Progenitor cell of endocrine pancreas (in vitro differentiated cells): ENCODE measurements at regions not wholly inside any gene's neighbourhood (a gene's known extent, or its start where the extent isn't known, plus 50 kb on each side); places are given as distances from the start of the nearest gene placed in this dataset.

ENCODE experiments used
- DNase-seq: peaks from one replicate; pipeline ENCODE4 v3.0.0; 2021; ENCODE audit warnings: low spot score; ENCODE audit not compliant: unreplicated experiment
- H3K27ac Mint-ChIP-seq: 2 replicates; pipeline ENCODE4 v1.8.0; 2021; ENCODE audit warnings: mild to moderate bottlenecking, moderate library complexity, mixed read lengths
- H3K27me3 Mint-ChIP-seq: 2 replicates; pipeline ENCODE4 v1.8.0; 2021; ENCODE audit warnings: mixed read lengths
- H3K36me3 Mint-ChIP-seq: 2 replicates; pipeline ENCODE4 v1.8.0; 2022; ENCODE audit warnings: mixed read lengths; ENCODE audit not compliant: insufficient read depth
- H3K4me1 Mint-ChIP-seq: 2 replicates; pipeline ENCODE4 v1.8.0; 2021; ENCODE audit warnings: low read depth, mixed read lengths
- H3K4me3 Mint-ChIP-seq: 2 replicates; pipeline ENCODE4 v1.8.0; 2021; ENCODE audit warnings: low read depth, mild to moderate bottlenecking, moderate library complexity, mixed read lengths
- H3K9me3 Mint-ChIP-seq: 2 replicates; pipeline ENCODE4 v1.8.0; 2021; ENCODE audit warnings: low read depth, mixed read lengths
- CTCF ChIP-seq: fragments of 200-600 bp; sonication (generic); IDR thresholded peaks from one replicate; pipeline ENCODE4 v1.5.0; 2021; ENCODE audit warnings: antibody characterized with exemption, mild to moderate bottlenecking; ENCODE audit not compliant: unreplicated experiment

DNA sequence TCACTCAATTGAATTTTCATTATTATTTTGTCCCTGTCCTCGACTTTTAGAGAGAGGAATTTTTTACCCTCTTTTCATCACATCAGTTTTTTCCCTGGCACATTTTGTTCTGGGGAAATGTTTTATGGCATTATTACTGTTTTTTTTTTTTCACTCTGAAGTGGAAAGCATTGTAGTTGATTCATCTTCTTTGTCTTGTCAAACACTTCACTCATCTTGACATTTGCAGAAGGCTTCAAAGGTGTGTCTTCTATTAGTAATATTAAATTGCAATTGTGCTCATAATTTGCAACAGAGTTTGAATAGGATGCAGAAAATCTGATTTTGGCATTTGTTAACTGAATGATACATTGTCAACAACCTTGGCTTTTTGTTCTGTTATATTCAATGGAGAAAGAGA lies 545.4 kb upstream of the ARX start:
- no peak for DNase-seq
- H3K27ac Mint-ChIP-seq, result no peak overlapping the region
- no peaks in the 10 kb centered on the region for H3K4me1 Mint-ChIP-seq
- no peak for TF ChIP-seq CTCF
- no peak overlapping the region for H3K4me3 Mint-ChIP-seq
- no peaks in the 10 kb centered on the region for H3K36me3 Mint-ChIP-seq
- H3K27me3 Mint-ChIP-seq, result no peaks in the 10 kb centered on the region
- H3K9me3 Mint-ChIP-seq, result peaks cover 35% of the 10 kb centered on the region

DNA sequence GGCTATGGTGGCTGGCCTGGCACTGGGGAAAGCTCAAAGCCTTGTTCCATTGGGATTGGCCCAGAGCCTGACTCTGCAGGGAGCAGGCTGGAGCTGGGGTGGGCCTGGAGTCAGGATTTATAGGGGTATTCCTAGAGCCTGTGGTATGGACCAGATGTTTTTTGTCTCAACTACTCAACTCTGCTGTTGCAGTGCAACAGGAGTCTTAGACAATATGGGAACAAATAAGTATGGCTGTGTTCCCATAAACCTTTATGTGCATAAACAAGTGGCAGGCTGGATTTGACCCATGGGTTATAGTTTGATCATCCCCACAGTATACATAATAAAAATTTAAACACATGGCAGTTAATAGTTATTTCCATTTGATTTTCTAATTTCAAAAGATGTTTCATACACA lies 557.9 kb upstream of the ARX start:
- no peak overlapping the region for H3K4me3 Mint-ChIP-seq
- no peak for DNase-seq
- no peaks in the 10 kb centered on the region for H3K27me3 Mint-ChIP-seq
- H3K4me1 Mint-ChIP-seq, result no peaks in the 10 kb centered on the region
- no peak for TF ChIP-seq CTCF
- no peak overlapping the region for H3K27ac Mint-ChIP-seq
- peaks cover 38% of the 10 kb centered on the region for H3K9me3 Mint-ChIP-seq
- H3K36me3 Mint-ChIP-seq, result no peaks in the 10 kb centered on the region

DNA sequence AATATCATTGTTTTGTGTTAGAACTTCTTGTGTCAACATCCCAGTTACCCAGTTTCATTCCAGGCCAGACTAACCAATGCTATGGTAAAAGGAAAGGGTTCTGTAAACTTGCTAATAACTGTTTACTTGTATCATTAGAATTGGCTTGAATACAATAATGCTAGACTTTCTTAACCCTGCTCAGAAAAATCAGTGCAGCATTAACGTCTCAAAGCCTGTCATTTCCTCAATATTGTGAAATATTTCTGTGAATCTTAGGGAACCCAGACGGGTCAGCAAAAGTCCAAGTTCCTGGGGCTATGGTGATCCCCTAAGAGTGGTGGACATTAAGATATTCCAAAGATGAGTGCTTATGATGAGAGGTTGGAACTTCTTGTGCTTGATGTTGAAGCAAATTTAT lies 541.2 kb upstream of the MAGEB18 start:
- no peak overlapping the region for H3K27ac Mint-ChIP-seq
- no peak for TF ChIP-seq CTCF
- H3K9me3 Mint-ChIP-seq, result peaks cover 24% of the 10 kb centered on the region
- H3K36me3 Mint-ChIP-seq, result no peaks in the 10 kb centered on the region
- DNase-seq, result no peak
- H3K27me3 Mint-ChIP-seq, result no peaks in the 10 kb centered on the region
- no peak overlapping the region for H3K4me3 Mint-ChIP-seq
- H3K4me1 Mint-ChIP-seq, result no peaks in the 10 kb centered on the region

GRCh38 chrX:25597551-25597950 lies 540.6 kb upstream of the MAGEB18 start:
- no peak overlapping the region for H3K27ac Mint-ChIP-seq
- no peak for DNase-seq
- H3K4me1 Mint-ChIP-seq, result no peaks in the 10 kb centered on the region
- no peaks in the 10 kb centered on the region for H3K27me3 Mint-ChIP-seq
- no peak for TF ChIP-seq CTCF
- H3K9me3 Mint-ChIP-seq, result peaks cover 28% of the 10 kb centered on the region
- no peak overlapping the region for H3K4me3 Mint-ChIP-seq
- no peaks in the 10 kb centered on the region for H3K36me3 Mint-ChIP-seq

DNA sequence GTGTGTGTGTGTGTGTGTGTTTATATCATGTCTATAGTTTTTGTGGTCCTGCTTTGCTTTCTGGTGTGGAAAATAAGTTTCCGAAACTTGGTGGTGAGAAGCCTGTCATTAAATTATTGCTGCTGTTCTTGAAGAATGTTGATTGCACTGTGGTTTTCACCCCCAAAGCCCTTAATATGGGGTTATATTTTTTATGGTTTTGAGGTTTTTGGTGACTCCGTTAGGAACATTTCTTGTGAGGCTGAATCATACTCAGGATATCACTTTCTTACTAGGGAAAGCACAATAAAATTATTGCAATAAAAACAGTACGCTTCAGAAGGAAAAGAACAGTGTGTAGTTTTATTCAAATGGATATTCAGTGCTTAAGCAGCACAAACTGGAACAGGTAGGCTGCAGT lies 539.1 kb upstream of the MAGEB18 start:
- no peak for DNase-seq
- no peak for TF ChIP-seq CTCF
- Mint-ChIP-seq H3K4me1 (no peaks in the 10 kb centered on the region), H3K36me3 (no peaks in the 10 kb centered on the region), H3K27me3 (no peaks in the 10 kb centered on the region), H3K9me3 (peaks cover 31% of the 10 kb centered on the region), H3K4me3 (no peak overlapping the region), H3K27ac (no peak overlapping the region)
